HG03520 (cell line): ENCODE measurements at regions not wholly inside any gene's neighbourhood (a gene's known extent, or its start where the extent isn't known, plus 50 kb on each side); places are given as distances from the start of the nearest gene placed in this dataset.

Experiments used
- ATAC-seq: cut with Tn5 transposase; IDR thresholded peaks from one replicate; pipeline ENCODE4 v1.9.1; 2021; ENCODE audit warnings: mild to moderate bottlenecking, moderate library complexity; ENCODE audit not compliant: unreplicated experiment

- ATAC-seq: no peak
Observed at GRCh38 chr3:117281371-117281770, 571.8 kb downstream of the TUSC7 start.

GRCh38 chr3:117282566-117282965 is 573.0 kb downstream of the TUSC7 start:
- ATAC-seq: no peak

DNA sequence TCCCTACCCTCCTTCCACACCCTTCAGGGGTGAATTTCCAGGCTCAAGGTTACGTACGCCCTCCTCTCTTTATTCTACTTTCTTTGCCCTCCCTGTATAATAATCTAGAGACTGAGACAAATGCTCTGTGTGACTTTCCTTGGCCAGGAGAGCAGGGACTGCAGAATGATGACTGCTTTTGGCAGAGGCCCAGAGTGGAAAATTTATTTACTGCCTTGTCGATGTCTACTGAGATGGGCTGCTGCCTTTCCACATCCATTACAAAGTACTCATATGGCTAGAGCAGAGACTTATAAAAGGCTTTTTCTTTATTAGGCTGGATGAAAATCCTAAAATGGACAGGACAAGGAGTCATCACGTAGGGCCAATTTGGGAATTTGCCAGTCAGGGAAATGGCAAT is 576.2 kb downstream of the TUSC7 start:
- ATAC-seq: no peak

GRCh38 chr3:117286488-117286887 is 576.9 kb downstream of the TUSC7 start:
- ATAC-seq: no peak

DNA sequence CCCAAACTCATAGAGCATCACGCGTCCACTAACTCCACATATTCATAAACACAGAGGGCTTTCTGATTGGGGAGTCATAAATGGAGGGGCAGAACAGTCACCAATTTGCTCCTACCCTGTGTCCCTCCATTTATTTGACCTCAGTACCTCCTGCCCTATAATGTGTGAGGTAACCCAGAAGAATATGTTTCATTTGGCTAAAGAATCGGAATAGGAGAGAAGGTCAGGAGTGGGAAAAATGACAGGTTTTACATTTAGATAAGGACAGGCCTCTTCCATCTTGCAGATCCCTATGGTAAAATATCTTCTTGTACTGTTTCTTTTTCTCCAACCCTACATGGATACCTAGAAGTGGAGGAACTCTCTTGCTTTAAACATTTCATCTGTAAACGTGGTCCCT is 578.0 kb downstream of the TUSC7 start:
- ATAC-seq: no peak

GRCh38 chr3:117291476-117291875 is 581.9 kb downstream of the TUSC7 start:
- no peak for ATAC-seq

DNA sequence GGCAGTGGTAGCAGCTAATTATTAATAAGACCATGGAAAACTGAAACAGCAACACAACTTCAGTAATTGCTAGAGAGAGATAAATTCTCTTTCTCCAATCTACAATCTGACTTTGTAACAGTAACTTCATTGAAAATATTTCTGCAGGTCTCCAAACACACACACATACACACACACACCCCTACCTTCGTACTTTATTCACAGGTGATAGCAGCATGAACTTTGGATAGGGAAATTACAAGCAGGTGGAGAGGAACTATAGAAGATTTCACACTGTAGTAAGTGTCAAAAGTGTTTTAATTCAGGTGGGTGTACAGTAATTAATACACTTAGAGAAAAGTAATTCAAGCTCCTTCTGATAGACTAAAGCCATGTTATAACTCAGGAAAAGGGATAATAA is 587.5 kb downstream of the TUSC7 start:
- ATAC-seq: no peak

DNA sequence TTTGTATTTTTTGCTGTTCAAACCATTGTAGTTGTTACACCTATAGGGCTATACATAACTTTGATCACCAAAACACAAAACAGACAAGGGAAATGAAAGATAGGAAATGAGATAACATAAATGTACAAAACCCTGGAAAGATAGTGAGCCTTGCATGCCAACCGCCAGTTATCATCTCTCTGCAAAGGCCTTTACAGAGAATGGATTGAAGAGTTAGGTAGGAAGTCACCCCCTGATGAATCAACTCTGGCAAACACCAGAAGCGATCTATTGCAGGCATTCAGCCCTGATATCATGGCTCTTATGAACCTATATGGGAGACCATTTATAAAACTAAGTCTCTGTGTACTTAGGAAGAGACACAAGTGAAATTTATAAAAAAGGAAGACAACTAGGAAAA is 588.0 kb downstream of the TUSC7 start:
- ATAC-seq: no peak

DNA sequence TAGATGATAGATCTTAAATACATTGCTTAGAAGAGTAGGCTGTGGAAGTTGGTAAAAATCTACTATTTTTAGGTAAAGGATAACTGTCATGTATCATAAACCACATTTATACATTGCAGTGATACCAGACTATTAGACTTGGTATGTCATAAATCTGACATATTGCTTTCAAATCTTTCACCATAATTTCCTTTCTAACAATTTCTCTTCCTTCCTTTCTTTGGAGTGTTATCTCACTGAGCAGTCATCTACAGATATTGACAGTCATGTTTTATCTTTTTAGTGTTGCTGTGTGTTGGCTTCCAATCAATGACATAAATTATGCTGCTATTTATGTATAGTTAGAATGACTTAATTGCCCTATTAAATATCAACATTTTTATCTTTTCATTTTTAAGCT is 588.7 kb downstream of the TUSC7 start:
- ATAC-seq: no peak

DNA sequence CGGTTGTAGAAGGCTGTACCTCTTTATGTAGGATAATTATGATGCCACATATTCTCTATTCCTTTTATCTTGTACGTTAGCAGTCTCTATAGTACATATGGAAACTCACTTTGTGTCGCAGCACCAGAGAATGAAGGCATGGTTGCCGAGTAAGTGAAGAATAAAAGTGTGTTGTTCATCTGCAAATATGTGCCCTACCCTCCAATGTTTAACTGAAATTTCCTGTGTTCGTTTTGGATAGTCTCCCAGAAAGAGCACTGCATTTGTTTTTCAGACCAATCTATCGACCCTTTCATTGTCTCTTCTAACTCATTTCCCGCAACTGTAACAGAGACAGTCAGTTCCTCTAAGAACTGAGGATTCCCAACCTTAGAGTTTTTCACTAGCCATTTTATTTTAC is 592.8 kb downstream of the TUSC7 start:
- ATAC-seq: no peak

DNA sequence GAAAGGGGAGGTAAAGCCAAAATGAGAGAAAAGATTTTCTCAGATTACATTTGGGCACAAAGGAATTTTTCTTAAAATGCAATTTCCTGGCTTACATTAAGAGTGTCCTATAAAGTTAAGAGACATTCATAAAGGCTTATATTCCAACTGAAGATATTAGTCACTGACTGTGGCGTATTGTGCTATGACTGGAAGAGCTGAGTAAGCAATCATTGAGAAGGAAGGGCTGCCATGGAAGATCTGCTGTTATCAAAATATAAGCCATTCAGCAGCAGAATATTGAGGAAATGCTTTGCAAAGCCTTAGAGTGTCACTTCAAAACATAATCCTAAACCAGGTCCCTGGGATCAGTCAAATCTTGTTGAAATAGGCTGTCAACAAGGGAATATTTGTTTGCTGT is 593.9 kb downstream of the TUSC7 start:
- no peak for ATAC-seq

GRCh38 chr3:117304681-117305080 is 595.1 kb downstream of the TUSC7 start:
- no peak for ATAC-seq

GRCh38 chr3:117305681-117306080 is 596.1 kb downstream of the TUSC7 start:
- no peak for ATAC-seq

DNA sequence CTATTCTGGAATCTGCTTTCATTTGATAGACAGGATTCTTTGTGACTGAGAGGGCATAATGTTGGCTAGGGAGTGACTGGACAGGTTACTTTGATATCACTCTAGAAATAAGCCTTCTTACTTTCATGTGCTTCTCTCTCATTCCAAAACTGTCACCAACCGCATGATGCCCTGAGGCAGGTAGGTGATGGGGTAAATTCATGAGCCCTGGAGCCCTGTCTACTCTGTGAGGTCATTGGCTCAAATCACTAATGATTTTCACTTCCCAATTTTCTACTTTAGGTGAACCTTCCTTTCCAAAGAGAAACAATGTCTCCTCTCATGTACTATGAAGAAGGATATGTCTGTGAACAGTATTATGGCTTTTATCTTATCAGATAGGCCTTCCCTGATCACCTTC is 596.7 kb downstream of the TUSC7 start:
- peak; percentile 41 for ATAC-seq

GRCh38 chr3:117308353-117308752 is 598.8 kb downstream of the TUSC7 start:
- ATAC-seq: no peak

DNA sequence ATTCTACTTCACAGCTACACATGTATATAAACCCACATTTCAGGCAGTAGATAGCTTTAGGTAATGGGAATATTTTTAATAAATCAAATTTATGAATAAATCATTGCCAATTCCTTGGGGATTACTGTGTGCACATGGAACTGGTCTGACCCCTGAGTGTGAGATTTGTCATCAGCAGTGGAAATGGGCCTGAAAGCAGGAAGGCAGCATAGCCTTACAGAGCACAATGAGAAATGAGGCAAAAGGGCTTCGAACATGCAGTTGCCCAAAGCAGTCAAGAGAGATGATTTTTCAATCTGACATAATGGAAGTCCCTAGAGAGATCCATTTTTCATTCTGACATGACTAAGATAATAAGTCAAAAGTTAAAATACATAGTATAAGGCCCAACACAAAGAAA is 599.2 kb downstream of the TUSC7 start:
- ATAC-seq: no peak

- ATAC-seq: no peak
Observed at GRCh38 chr3:117310536-117310935, 601.0 kb downstream of the TUSC7 start.

DNA sequence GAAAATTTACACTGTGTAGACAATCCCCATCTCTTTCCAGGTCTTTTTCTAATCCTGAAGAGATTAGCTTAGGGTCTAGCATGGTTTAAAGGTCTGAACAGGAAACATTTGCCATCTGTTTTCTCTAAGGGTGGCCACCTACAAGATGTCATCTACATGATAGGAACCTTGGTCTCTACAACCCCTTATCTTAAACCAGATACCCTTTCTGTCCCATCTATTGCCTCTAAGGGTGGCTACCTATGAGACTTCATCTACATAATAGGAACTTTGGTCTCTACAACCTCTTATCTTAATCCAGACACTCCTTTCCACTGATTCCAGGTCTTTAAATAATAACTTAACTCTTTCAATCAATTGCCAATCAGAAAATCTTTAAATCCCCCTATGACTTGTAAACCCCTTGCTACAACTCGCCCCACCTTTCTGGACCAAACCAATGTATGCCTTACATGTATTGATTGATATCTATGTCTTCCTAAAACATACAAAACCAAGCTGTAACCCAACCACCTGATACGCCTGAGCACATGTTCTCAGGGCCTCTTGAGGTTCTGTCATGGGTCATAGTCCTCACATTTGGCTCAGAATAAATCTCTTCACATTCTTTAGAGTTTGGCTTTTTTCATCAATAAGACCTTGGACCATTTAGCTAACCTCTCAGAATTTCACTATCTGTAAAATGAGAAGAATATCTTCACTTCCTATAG is 605.0 kb downstream of the TUSC7 start:
- no peak for ATAC-seq

- no peak for ATAC-seq
Observed at GRCh38 chr3:117322866-117323265, 613.3 kb downstream of the TUSC7 start.

DNA sequence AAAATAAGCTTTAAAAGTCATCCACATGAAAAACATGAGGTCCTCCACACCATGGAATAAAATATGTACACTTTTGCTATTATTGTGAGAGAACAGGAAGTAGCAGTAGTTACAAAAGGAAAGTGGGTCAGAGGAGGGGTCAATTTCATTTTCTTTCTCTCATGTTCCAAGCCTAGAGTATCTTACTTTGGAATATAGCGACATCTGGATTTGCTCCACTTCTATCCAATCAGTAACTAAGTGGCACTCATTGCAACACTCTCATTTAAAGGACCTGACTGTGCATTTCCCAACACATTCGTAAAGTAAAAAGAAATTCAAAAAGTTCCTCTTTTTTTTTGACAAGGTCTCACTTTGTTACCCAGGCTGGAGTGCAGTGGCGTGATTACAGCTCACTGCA is 637.3 kb downstream of the TUSC7 start:
- no peak for ATAC-seq

DNA sequence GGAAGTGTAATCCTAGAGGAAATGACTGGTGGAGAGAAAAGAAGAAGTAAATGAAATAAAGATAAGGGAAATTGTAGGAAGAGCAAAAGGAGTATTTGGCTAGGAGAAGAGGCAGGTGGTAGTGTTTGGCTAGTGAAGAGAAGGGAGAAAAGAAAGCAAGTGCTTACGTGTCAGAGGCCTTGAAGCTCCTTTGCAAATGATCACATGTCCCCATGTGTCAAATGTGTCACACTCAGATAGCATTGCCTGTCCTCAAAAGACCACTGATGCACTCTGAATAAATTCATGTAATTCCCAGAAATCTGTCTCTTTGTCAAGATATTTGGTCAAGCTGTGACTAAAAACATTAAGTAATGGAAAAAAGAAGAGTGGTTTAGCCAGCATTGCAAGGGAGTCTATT is 639.3 kb downstream of the TUSC7 start:
- no peak for ATAC-seq

DNA sequence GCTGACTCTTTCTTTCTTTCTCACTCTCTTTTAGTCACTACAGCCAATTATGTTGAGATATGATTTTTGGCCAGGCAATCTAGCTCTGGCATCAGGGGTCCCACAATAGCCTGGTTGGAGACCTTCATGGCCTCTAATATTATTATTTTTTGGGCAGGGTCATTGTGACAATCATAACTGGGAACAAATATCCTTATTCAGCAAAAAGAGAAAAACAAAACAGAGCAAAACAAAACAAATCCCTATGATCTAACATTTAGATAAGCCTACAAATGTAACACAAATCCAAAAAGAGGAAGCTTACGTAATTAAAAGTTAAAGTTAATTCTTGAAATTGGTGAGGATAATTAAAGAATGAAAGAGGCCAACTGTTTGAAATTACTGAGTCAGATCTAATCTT is 640.0 kb downstream of the TUSC7 start:
- ATAC-seq: no peak

GRCh38 chr3:117350371-117350770 is 640.8 kb downstream of the TUSC7 start:
- no peak for ATAC-seq
